OCI-M1 (cell line): ENCODE measurements at regions not wholly inside any gene's neighbourhood (a gene's known extent, or its start where the extent isn't known, plus 50 kb on each side); places are given as distances from the start of the nearest gene placed in this dataset.

ENCODE experiments used
- DNase-seq: peaks from one replicate; lab custom pipeline; 2025; lab: John Stamatoyannopoulos, UW

- no peak for DNase-seq
Measured at GRCh38 chr3:118412503-118412902, 622.1 kb downstream of the IGSF11 start.

- DNase-seq: peak; percentile 69
Measured at GRCh38 chr3:118425272-118425837, 609.3 kb downstream of the IGSF11 start.

- DNase-seq: peak; percentile 59
Measured at GRCh38 chr3:118433825-118434224, 600.8 kb downstream of the IGSF11 start.

GRCh38 chr3:118435851-118436350, 598.7 kb downstream of the IGSF11 start:
- no peak for DNase-seq

DNA sequence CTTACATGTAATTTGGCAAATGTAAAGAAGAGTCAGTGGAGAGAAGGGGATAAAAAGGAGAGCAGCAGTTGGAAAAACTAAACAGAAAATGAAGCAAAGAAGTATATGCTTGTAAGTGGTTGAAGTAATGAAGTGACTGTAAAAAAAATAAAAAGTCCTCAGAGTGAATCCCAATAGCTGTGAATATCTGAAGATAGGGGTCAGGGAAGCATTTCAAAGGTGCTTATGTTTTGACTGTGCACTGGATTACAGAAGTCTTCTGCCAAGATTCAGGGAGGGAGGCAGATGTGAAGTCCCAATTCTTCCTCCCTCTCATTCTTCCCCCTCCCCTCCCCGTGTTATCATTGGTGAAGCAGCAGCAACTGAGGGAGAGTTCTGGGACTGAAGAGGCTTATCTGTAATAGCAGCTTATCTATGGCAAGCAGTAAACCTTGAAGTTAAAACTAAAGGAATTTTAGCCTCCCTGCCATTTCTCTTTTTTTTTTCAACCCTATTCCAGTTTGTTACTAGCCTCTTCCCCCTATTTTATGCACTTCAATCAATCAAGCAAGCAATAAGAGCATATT, 597.9 kb downstream of the IGSF11 start:
- peak; percentile 96 for DNase-seq

DNA sequence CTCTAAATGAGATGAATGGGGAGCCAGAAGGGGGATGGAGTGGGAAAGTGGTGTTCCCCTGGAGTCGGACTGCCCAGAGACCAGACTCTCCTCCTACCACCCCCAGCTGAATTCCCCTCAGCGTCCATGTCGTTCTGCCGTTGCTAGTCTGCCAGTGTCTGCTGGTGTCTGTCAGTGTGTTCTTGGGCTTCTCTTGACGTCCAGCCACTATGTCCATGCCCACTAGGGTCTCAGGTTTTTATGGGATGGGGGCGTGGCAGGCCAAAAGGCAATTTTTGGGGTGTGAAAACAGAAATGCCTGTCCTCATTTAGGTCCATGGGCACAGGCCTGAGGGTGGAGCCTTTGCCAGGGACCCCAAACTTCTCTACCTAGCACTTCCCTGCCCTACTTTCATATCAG, 589.6 kb downstream of the IGSF11 start:
- DNase-seq: no peak

- DNase-seq: peak; percentile 25
Measured at GRCh38 chr3:118447339-118447738, 587.3 kb downstream of the IGSF11 start.

DNA sequence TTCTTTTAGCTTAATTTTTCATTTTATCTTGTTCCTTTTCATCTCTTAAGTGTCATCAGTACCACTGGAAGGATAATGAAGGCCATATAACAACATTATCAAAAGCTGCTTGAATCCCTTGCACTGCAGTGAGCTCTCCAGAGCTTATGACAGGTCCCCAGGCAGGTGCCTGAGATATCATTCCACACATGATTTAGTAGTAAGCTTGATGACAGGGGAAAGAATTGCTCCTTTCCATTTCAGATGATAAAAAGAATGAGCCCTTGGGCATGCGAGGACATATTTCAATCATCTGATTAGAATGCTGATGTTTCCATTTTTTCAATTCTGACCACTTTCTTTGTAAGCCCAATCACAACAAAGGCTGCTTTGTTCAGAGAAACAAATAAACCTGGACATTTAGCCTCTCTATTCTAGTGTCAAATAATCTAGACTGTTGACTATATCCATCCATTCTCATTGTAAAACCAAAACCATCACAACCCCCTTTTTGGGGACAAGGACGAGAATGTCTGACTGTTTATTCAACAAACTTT, 567.8 kb downstream of the IGSF11 start:
- DNase-seq: no peak

DNA sequence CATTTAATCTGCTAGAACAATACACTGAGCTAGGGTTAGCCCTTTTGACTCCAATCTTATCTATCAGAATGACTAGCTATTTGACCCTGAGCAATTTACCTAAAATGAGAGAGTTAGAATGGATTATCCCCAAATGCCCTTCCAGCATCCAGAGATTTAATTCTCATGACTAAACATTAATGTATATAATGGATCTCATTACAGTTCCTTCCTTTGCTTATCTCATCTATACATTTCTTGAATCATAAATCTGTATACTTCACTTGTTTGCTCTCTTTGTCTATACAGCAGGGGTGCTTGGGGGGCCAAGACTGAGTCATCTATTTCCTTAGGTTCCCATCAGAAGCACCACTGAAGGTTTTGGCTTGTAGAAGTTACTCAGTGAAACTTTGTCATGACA, 565.8 kb downstream of the IGSF11 start:
- no peak for DNase-seq

DNA sequence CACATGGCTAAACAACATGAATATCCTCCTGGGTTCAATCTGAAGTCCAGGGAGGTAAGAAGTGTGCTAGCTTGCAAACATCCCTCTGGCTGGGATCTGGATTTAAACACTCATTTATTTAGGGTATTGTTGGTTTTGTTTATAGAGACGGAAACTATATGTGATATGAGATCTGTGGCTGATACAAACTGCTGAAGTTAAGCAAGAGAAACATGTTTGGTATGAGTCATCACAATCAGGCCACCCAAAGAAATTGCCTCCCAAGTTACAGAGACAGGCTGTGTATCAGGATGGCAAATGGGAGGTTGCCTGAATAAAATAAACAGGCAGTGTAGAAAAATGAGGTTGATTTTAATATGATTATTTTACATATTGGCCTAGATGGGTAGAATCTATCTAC, 562.1 kb downstream of the IGSF11 start:
- DNase-seq: peak; percentile 74

- DNase-seq: no peak
Measured at GRCh38 chr3:118473343-118473742, 561.3 kb downstream of the IGSF11 start.

DNA sequence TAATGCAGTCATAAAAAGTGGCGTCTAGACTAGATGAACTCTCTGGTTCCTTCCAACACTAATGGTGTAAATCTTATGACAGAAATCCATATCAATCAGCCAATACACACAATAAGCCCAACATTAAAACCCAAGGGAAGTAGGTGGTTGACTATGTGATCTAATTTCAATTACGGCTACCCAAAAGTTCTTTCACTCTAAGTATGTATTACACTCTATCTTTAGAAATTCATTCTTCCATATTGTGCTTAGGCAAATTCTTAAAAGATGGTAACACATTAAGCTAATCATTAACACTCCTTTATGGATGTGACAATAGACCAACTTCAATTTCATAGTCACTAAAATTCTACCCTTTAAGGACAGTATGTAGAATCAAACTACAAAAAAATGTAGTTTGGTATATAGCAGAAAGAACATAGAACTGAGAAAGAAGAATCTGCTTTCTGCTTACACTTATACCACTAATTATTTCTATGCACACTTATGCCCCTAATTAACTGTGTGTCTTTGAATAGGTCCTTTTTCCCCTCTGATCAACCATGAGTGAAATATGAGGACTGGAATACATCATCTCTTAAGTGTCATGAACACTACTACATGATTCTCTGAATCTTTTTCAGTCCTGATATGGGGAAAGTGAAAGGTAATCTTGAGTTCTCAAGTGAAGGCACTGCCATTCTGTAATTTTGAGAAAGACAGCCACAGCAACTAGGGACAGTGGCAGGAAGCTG, 557.6 kb downstream of the IGSF11 start:
- DNase-seq: no peak

- DNase-seq: no peak
Measured at GRCh38 chr3:118477768-118478167, 556.9 kb downstream of the IGSF11 start.

DNA sequence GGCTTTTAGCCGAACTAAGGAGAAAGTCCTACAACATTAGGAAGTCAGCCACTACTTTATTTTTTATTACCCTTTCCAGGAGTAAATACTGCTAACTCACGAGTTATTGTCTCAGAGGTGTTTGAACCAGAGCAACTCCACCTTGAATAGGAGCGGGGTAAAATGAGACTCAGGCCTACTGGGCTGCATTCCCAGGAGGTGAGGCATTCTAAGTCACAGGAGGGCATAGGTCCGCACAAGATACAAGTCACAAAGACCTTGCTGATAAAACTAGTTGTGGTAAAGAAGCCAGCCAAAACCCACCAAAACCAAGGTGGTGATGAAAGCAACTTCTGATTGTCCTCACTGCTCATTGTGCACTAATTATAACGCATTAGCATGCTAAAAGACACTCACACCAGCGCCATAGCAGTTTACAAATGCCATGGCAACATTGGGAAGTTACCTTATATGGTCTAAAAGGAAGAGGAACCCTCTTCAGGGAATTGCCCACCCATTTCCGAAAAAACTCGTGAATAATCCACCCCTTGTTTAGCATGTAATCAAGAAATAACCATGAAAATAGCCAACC, 555.9 kb downstream of the IGSF11 start:
- DNase-seq: no peak

DNA sequence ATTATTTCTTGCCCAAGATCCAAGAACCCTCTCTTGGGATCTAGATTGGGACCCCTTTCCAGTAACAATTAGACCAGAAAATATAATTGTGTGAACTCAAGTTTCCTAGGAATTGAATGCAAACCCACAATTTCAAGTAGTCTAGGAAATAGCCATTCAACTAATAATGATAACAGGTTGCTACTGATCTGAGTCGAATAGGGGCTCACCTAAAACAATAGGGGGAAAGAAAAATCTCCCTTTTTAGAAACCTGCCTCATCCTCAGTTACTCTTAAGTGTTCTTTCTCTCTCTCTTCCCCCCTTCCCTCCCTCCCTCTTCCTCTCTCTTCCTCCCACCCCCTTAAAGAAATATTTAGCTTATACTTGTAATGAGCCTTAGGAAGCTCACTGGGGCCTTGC, 555.3 kb downstream of the IGSF11 start:
- no peak for DNase-seq

DNA sequence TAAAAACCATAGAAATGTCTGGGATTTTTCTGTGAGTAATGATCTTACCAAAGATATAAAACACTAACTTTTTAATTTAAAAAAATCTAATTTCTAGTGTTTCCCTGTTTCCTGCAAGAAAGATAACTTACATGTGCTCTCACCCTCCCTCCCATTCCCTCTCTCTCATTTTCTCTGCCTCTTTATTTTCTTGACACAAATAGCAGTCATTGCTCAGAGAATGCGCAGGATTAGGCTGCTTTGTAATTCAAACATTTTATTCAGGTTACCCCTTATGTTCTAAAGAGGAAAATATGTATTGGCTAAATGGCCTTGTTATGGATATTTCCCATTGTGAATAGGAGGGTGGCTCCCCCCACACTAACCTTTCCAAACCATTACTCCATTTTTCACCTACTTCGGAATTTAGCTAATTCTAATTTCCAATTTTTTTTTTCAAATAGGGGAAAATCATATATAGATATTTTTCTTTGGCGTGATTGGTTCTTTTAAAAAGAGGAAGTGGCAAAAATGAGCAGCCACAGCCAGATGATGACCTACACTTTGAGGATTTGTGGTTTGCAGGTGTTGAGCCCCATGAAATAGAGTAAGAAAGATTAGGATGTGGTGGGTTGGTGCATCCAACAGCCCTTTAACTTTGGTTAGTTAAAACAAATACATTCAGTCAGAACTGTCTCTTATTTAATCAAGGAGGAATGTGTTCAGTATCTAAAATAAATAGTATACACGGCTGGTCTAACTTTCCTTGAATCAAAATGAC, 554.4 kb downstream of the IGSF11 start:
- peak; percentile 56 for DNase-seq

GRCh38 chr3:118485693-118486092, 549.0 kb downstream of the IGSF11 start:
- DNase-seq: no peak

DNA sequence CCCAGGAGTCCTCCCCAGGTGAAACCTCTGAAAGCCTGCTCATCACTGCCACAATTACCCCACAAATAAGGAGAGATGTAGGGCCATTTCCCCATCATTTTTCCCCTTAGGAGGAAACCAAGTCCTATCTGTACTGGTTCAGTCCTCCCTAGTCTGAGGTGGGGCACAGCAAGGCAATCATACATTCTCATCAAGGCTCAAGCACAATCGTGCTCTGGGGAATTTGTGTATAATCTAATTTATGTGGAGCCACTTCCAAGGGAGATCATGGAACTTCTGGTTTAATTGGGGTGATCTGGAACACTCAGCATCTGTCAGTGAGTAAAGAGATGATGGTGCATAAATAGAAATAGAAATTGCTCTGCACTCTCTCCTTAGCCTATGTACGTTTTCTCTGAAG, 546.9 kb downstream of the IGSF11 start:
- DNase-seq: no peak

GRCh38 chr3:118488732-118489131, 545.9 kb downstream of the IGSF11 start:
- DNase-seq: no peak

DNA sequence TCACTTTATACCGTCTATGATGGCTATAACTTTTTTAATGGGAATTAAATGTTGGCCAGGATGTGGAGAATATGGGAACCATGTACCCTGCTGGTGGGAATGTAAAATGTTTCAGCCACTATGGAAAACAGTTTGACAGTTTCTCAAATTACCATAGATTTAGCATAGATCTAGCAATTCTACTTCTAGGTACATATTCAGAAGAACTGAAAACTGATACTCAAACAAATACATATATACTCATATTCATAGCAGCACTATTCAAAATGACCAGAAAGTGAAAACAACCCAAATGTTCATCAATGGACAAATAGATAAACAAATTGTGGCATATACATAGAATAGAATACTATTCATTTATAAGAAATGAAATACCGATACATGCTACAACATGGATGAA, 539.4 kb downstream of the IGSF11 start:
- no peak for DNase-seq

DNA sequence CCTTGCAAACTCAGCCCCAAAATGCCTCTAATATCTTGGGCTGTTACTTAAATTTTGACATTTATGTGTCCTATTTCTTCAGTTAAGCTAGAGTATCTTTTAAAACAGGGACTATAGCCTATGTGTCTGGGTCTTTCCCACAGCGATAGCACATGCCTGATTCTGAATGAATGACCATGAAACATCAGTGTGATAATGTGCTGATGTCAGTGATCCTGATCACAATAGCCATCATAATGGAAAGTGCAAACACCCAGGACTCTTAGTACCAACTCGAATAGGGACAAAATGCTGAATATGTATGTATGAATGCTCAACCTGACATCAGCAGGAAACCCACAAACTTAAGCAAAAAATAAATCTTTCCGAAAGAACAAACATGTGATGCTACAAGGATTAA, 537.4 kb downstream of the IGSF11 start:
- no peak for DNase-seq

DNA sequence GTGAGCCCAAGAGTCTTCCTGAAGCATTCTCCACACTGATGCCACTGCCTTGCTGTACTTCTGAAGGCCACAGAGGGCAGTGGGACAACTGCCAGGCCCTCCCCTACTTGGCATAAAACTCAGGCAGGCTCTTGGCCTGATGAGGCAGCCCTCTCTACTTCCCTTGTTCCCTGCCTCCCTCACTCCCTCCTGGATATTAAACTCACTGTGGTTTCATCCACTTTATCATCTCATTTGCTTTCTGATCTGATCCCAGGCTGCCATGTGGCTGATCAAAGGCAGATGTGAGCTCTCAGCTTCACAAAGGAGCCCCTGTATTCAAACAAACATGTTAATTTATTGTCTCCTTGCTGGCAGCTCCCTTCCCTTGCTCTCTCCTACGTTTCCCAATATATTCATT, 533.5 kb downstream of the IGSF11 start:
- DNase-seq: peak; percentile 32
